ENCODE measurements at regions not wholly inside any gene's neighbourhood (a gene's known extent, or its start where the extent isn't known, plus 50 kb on each side); places are given as distances from the start of the nearest gene placed in this dataset.

- TF ChIP-seq CTCF (IDR thresholded peaks at IDR 0.05) (no peak), POLR2A (IDR thresholded peaks at IDR 0.05) (no peak)
These were observed 100.1 kb upstream of the TRIB2 start for GRCh38 chr2:12616456-12617156.
